ENCODE measurements at regions not wholly inside any gene's neighbourhood (a gene's known extent, or its start where the extent isn't known, plus 50 kb on each side); places are given as distances from the start of the nearest gene placed in this dataset.

DNA sequence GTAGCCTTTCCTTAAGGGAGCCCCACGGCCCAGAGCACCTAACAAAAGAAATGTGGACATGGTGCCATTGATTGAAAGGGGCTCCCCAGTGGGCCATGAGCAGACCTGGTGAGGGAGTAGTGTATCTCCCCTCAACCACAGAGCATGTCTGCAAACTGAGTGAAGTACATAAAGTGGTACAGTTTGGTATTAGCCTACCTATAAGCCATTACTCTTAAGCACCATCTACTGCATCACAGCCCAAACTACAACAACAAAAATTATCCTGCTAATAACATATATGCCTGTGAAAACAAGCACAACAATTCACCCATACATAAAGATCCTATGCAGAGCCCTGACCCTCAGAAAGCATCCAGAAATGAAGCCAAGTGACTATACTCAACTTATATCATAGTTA, 407.8 kb downstream of the PTPRC start:
- no peak overlapping the region for H3K4ac ChIP-seq (ENCODE audit: low read length)
- H4K8ac ChIP-seq (ENCODE audit: low read depth, low read length), result no peak overlapping the region
- no peak overlapping the region for H3K23ac ChIP-seq (ENCODE audit: low read depth, low read length, poor library complexity)
- no peak overlapping the region for H3K14ac ChIP-seq (ENCODE audit: low read length)
- DNase-seq (ENCODE audit: low spot score), result no peak
- H3K4me3 ChIP-seq (ENCODE audit: low read length in 2 of 2), result no peak overlapping the region
- no CpG with 5 or more reads among the region's 1 CpG for WGBS, 2 donors (ENCODE audit: extremely low coverage in 2 of 2, insufficient read length in 2 of 2, insufficient replicate concordance in 1 of 2)
- no peak overlapping the region for H2BK12ac ChIP-seq (ENCODE audit: low read length)
- no peaks in the 10 kb centered on the region for H3K79me1 ChIP-seq (ENCODE audit: low read depth, low read length)
- no peaks in the 10 kb centered on the region for H3K27me3 ChIP-seq (ENCODE audit: control insufficient read depth in 3 of 3, insufficient read depth in 3 of 3, low read depth in 1 of 3, low read length in 3 of 3)
- no peaks in the 10 kb centered on the region for H3K4me1 ChIP-seq (ENCODE audit: control insufficient read depth in 2 of 2, insufficient read depth in 1 of 2, low read depth in 1 of 2, low read length in 2 of 2)
- no peak overlapping the region for H4K91ac ChIP-seq (ENCODE audit: low read depth, low read length, poor library complexity)
- no peak overlapping the region for H3K18ac ChIP-seq (ENCODE audit: low read length)
- no peaks in the 10 kb centered on the region for H3K36me3 ChIP-seq (replicated peaks in 1 of 2; ENCODE audit: control insufficient read depth in 2 of 2, insufficient read depth in 2 of 2, low read length in 2 of 2)
- no peak overlapping the region for H3K9ac ChIP-seq (ENCODE audit: low read depth, low read length, poor library complexity)
- no peak overlapping the region for H3K4me2 ChIP-seq (ENCODE audit: insufficient read depth, low read length, poor library complexity, severe bottlenecking)
- no peak overlapping the region for H2BK120ac ChIP-seq (ENCODE audit: low read depth, low read length)
- no peak overlapping the region for H2BK5ac ChIP-seq (ENCODE audit: low read length)
- no peak overlapping the region for H3K27ac ChIP-seq (replicated peaks; ENCODE audit: low read length)
- no peak overlapping the region for H2BK15ac ChIP-seq (ENCODE audit: low read length)
- H2AFZ ChIP-seq (ENCODE audit: low read length), result no peak overlapping the region
- no peak overlapping the region for H2AK5ac ChIP-seq (ENCODE audit: low read depth, low read length)
- no peaks in the 10 kb centered on the region for H3K9me3 ChIP-seq (replicated peaks in 1 of 2; ENCODE audit: control insufficient read depth in 2 of 2, insufficient read depth in 1 of 2, low read depth in 1 of 2, low read length in 2 of 2)

DNA sequence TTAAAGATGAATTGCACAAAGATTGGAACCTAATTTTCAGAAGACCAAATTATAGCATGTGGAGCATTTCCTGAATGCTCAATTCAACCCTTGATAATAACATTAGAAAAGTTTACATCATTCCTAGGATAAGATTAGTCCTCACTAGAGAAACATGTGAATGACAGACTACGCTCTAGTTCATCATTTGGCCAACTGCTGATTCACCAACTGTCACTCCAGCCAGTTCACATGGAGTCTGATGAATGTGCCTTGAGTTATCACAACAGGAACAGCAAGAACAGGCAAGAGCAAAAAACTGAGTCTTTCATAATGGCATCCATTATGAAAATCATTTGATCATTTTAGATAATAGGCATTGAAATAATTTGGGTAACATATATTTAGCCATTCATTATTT, 415.9 kb downstream of the PTPRC start:
- H3K23ac ChIP-seq (ENCODE audit: low read depth, low read length, poor library complexity), result no peak overlapping the region
- H3K9me3 ChIP-seq (replicated peaks in 1 of 2; ENCODE audit: control insufficient read depth in 2 of 2, insufficient read depth in 1 of 2, low read depth in 1 of 2, low read length in 2 of 2), result no peaks in the 10 kb centered on the region
- no peak for DNase-seq (ENCODE audit: low spot score)
- no peak overlapping the region for H3K4me3 ChIP-seq (ENCODE audit: low read length in 2 of 2)
- H3K4ac ChIP-seq (ENCODE audit: low read length), result no peak overlapping the region
- H2BK5ac ChIP-seq (ENCODE audit: low read length), result no peak overlapping the region
- H2BK120ac ChIP-seq (ENCODE audit: low read depth, low read length), result no peak overlapping the region
- no peak overlapping the region for H4K8ac ChIP-seq (ENCODE audit: low read depth, low read length)
- H3K36me3 ChIP-seq (replicated peaks in 1 of 2; ENCODE audit: control insufficient read depth in 2 of 2, insufficient read depth in 2 of 2, low read length in 2 of 2), result no peaks in the 10 kb centered on the region
- no peak overlapping the region for H3K14ac ChIP-seq (ENCODE audit: low read length)
- WGBS, 2 donors (ENCODE audit: extremely low coverage in 2 of 2, insufficient read length in 2 of 2, insufficient replicate concordance in 1 of 2), result no CpG with 5 or more reads among the region's 1 CpG
- no peaks in the 10 kb centered on the region for H3K79me1 ChIP-seq (ENCODE audit: low read depth, low read length)
- H4K91ac ChIP-seq (ENCODE audit: low read depth, low read length, poor library complexity), result no peak overlapping the region
- no peaks in the 10 kb centered on the region for H3K4me1 ChIP-seq (ENCODE audit: control insufficient read depth in 2 of 2, insufficient read depth in 1 of 2, low read depth in 1 of 2, low read length in 2 of 2)
- H3K27ac ChIP-seq (replicated peaks; ENCODE audit: low read length), result no peak overlapping the region
- H3K27me3 ChIP-seq (ENCODE audit: control insufficient read depth in 3 of 3, insufficient read depth in 3 of 3, low read depth in 1 of 3, low read length in 3 of 3), result no peaks in the 10 kb centered on the region
- no peak overlapping the region for H2BK12ac ChIP-seq (ENCODE audit: low read length)
- H3K18ac ChIP-seq (ENCODE audit: low read length), result no peak overlapping the region
- H2AFZ ChIP-seq (ENCODE audit: low read length), result no peak overlapping the region
- no peak overlapping the region for H3K4me2 ChIP-seq (ENCODE audit: insufficient read depth, low read length, poor library complexity, severe bottlenecking)
- no peak overlapping the region for H3K9ac ChIP-seq (ENCODE audit: low read depth, low read length, poor library complexity)
- H2AK5ac ChIP-seq (ENCODE audit: low read depth, low read length), result no peak overlapping the region
- H2BK15ac ChIP-seq (ENCODE audit: low read length), result no peak overlapping the region

DNA sequence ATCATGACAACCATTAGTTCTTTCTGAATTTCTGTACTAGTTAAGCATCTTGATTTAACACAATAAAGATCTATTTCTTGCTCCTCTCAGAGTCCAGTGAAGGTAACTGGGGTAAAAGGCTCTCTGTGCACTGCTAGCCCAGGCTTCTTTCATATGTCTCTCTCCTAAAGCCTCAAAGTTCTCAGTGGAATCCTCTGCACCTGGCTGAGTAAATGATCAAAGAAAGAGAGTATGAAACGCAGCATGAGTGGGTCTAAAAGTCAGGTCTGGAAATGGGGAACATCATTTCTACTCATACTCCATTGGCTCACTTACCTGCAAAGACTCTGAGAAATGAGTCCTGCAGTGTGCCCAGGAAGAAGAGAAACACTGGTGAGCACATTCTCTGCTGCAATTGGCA, 418.5 kb downstream of the PTPRC start:
- H3K36me3 ChIP-seq (replicated peaks in 1 of 2; ENCODE audit: control insufficient read depth in 2 of 2, insufficient read depth in 2 of 2, low read length in 2 of 2), result no peaks in the 10 kb centered on the region
- H2BK15ac ChIP-seq (ENCODE audit: low read length), result no peak overlapping the region
- H3K14ac ChIP-seq (ENCODE audit: low read length), result no peak overlapping the region
- no peaks in the 10 kb centered on the region for H3K4me1 ChIP-seq (ENCODE audit: control insufficient read depth in 2 of 2, insufficient read depth in 1 of 2, low read depth in 1 of 2, low read length in 2 of 2)
- no peak for DNase-seq (ENCODE audit: low spot score)
- H2BK12ac ChIP-seq (ENCODE audit: low read length), result no peak overlapping the region
- H2BK5ac ChIP-seq (ENCODE audit: low read length), result no peak overlapping the region
- H3K9ac ChIP-seq (ENCODE audit: low read depth, low read length, poor library complexity), result no peak overlapping the region
- no peaks in the 10 kb centered on the region for H3K9me3 ChIP-seq (replicated peaks in 1 of 2; ENCODE audit: control insufficient read depth in 2 of 2, insufficient read depth in 1 of 2, low read depth in 1 of 2, low read length in 2 of 2)
- H3K18ac ChIP-seq (ENCODE audit: low read length), result no peak overlapping the region
- no peak overlapping the region for H3K23ac ChIP-seq (ENCODE audit: low read depth, low read length, poor library complexity)
- H3K27ac ChIP-seq (replicated peaks; ENCODE audit: low read length), result no peak overlapping the region
- no CpG with 5 or more reads among the region's 1 CpG for WGBS, 2 donors (ENCODE audit: extremely low coverage in 2 of 2, insufficient read length in 2 of 2, insufficient replicate concordance in 1 of 2)
- H4K91ac ChIP-seq (ENCODE audit: low read depth, low read length, poor library complexity), result no peak overlapping the region
- H3K4me2 ChIP-seq (ENCODE audit: insufficient read depth, low read length, poor library complexity, severe bottlenecking), result no peak overlapping the region
- no peak overlapping the region for H2AFZ ChIP-seq (ENCODE audit: low read length)
- no peaks in the 10 kb centered on the region for H3K79me1 ChIP-seq (ENCODE audit: low read depth, low read length)
- no peak overlapping the region for H2AK5ac ChIP-seq (ENCODE audit: low read depth, low read length)
- H4K8ac ChIP-seq (ENCODE audit: low read depth, low read length), result no peak overlapping the region
- no peaks in the 10 kb centered on the region for H3K27me3 ChIP-seq (ENCODE audit: control insufficient read depth in 3 of 3, insufficient read depth in 3 of 3, low read depth in 1 of 3, low read length in 3 of 3)
- H3K4ac ChIP-seq (ENCODE audit: low read length), result no peak overlapping the region
- no peak overlapping the region for H2BK120ac ChIP-seq (ENCODE audit: low read depth, low read length)
- H3K4me3 ChIP-seq (ENCODE audit: low read length in 2 of 2), result no peak overlapping the region

DNA sequence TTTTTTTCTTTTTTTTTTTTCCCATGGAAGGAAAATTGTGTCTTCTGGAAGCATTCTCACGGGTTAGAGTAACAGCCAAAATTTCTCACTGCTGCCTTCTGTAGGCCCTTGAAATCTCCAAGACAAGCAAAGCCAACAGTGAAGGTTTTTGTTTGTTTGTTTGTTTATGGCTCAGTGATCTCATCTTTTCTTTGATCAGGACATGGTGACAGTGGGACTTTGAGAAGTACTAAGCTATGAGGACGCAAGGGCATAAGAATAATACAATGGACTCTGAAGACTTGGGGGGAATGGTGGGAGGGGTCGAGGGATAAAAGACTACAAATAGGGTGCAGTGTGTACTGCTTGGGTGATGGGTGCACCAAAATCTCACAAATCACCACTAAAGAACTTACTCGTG, 419.4 kb downstream of the PTPRC start:
- Histone ChIP-seq H3K4ac (ENCODE audit: low read length) (no peak overlapping the region), H3K4me1 (ENCODE audit: control insufficient read depth in 2 of 2, insufficient read depth in 1 of 2, low read depth in 1 of 2, low read length in 2 of 2) (no peaks in the 10 kb centered on the region), H3K23ac (ENCODE audit: low read depth, low read length, poor library complexity) (no peak overlapping the region), H3K27me3 (ENCODE audit: control insufficient read depth in 3 of 3, insufficient read depth in 3 of 3, low read depth in 1 of 3, low read length in 3 of 3) (no peaks in the 10 kb centered on the region), H4K8ac (ENCODE audit: low read depth, low read length) (no peak overlapping the region), H2AFZ (ENCODE audit: low read length) (no peak overlapping the region), H3K9me3 (replicated peaks in 1 of 2; ENCODE audit: control insufficient read depth in 2 of 2, insufficient read depth in 1 of 2, low read depth in 1 of 2, low read length in 2 of 2) (no peaks in the 10 kb centered on the region), H3K14ac (ENCODE audit: low read length) (no peak overlapping the region), H3K9ac (ENCODE audit: low read depth, low read length, poor library complexity) (no peak overlapping the region), H3K79me1 (ENCODE audit: low read depth, low read length) (no peaks in the 10 kb centered on the region), H2BK15ac (ENCODE audit: low read length) (no peak overlapping the region), H3K27ac (replicated peaks; ENCODE audit: low read length) (no peak overlapping the region), H3K18ac (ENCODE audit: low read length) (no peak overlapping the region), H2AK5ac (ENCODE audit: low read depth, low read length) (no peak overlapping the region), H3K36me3 (replicated peaks in 1 of 2; ENCODE audit: control insufficient read depth in 2 of 2, insufficient read depth in 2 of 2, low read length in 2 of 2) (no peaks in the 10 kb centered on the region), H2BK12ac (ENCODE audit: low read length) (no peak overlapping the region), H3K4me3 (ENCODE audit: low read length in 2 of 2) (no peak overlapping the region), H4K91ac (ENCODE audit: low read depth, low read length, poor library complexity) (no peak overlapping the region), H2BK5ac (ENCODE audit: low read length) (no peak overlapping the region), H3K4me2 (ENCODE audit: insufficient read depth, low read length, poor library complexity, severe bottlenecking) (no peak overlapping the region), H2BK120ac (ENCODE audit: low read depth, low read length) (no peak overlapping the region)
- WGBS, 2 donors (ENCODE audit: extremely low coverage in 2 of 2, insufficient read length in 2 of 2, insufficient replicate concordance in 1 of 2), result no CpG with 5 or more reads among the region's 4 CpGs
- DNase-seq (ENCODE audit: low spot score), result no peak
